ENCODE measurements at regions not wholly inside any gene's neighbourhood (a gene's known extent, or its start where the extent isn't known, plus 50 kb on each side); places are given as distances from the start of the nearest gene placed in this dataset.
"Not testable (repeated sequence)": the region's sequence is repeated elsewhere in the genome, so short reads cannot be mapped to it uniquely, and the experiment has no call there.

- FAIRE-seq (no peak), DNase-seq (ENCODE audit: extremely low spot score, insufficient read length, low read depth) (no peak)
Measured at GRCh38 chr5:74535926-74536325, 104.6 kb downstream of the ENC1 start.

DNA sequence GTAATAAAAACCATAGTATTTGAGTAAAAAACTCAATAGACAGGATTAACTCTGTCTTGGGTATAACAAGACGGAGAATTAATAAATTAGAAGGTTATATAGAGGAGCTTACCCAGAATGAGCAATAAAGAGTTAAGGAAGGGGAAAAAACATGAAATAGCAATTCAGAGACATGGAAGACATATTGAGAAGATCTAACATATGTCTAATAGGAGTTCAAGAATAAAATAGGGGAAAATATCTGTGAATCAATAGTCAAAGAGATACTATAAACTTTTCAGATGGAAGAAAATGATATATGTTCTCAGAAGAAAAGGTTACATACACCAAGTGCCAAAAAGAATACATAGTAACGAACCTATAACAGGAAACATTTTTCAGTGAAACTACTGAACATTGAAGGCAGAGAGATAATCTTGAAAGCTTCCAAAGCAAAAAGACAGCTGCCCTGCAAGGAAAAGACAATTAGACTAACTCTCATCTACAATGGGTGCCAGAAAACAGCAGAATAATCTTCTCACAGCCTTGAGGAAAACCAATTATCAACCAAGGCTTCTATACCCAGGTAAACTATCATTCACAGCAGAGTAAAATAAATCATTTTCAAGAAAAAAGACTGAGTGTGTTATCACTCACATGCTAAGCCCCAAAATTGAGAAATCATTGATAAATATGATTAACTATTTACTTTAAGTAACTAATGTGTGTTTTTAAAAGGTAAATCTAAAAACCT is 106.0 kb downstream of the ENC1 start:
- FAIRE-seq = no peak
- DNase-seq (ENCODE audit: extremely low spot score, insufficient read length, low read depth) = no peak

- FAIRE-seq = no peak
- DNase-seq (ENCODE audit: extremely low spot score, insufficient read length, low read depth) = no peak
Measured at GRCh38 chr5:74530326-74531050, 110.0 kb downstream of the ENC1 start.

DNA sequence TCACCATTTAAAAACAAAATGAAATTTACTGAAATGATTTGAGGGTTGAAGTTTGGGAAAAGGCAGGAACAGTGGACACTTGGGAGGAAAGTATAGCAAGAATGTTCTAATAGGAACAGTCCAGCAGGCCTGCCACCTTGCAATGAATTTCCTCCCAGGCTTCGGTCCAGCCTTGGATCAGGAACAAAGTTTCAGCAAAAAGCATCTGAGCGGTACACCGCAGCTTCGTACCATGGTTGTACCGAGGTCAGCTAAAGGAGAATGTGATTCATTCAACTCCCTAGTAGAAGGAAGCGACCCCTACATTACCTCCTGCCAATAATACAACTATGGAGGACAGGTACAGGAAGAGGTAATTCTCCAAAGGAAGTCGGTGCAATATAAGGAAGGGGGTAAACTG is 111.4 kb downstream of the ENC1 start:
- DNase-seq (ENCODE audit: extremely low spot score, insufficient read length, low read depth) (no peak), FAIRE-seq (no peak)

DNA sequence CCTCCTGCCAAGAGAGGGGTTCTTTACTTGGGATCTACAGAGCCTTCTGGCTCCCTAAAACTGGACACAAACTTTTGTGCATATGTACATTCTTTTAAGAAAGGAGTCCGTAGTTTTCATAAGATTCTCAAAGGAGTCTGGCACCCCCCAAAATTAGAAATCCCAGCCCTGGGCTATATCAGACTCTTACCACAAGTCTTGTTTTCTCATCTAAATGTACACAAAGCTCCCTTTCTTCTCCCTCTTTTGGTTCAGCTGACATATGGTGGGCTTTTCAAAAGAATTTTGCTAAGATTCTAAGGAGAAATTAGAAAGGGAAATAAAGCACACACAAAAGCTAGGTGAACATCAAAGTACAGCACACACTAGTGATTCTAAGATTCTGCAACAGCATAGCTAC is 114.4 kb downstream of the ENC1 start:
- DNase-seq (ENCODE audit: extremely low spot score, insufficient read length, low read depth) (no peak), FAIRE-seq (no peak)

- FAIRE-seq; DNase-seq (ENCODE audit: extremely low spot score, insufficient read length, low read depth): not testable (repeated sequence)
Measured at GRCh38 chr5:74524767-74525166, 115.8 kb downstream of the ENC1 start.

DNA sequence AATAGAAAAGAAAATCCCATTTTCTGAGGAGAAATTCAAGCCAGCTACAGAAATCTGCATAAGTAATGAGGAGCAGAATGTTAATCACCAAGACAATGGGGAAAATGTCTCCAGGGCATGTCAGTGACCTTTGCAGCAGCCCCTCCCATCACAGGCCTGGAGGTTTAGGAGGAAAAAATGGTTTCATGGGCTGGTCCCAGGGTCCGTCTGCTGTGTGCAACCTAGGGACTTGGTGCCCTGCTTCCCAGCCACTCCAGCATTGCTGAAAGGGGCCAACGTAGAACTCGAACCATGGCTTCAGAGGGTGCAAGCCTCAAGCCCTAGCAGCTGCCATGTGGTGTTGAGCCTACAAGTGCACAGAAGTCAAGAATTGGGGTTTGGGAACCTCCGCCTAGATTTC is 116.8 kb downstream of the ENC1 start:
- DNase-seq (ENCODE audit: extremely low spot score, insufficient read length, low read depth); FAIRE-seq: not testable (repeated sequence)

DNA sequence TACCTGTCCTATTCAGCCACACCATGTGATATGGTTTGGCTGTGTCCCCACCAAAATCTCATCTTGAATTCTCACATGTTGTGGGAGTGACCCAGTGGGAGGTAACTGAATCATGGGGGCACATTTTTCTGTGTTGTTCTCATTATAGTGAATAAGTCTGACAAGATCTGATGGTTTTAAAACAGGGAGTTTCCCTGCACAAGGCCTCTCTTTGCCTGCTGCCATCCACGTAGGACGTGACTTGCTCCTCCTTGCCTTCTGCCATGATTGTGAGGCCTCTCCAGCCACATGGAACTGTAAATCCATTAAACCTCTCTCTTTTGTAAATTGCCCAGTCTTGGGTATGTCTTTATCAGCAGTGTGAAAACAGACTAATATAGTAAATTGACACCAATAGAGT is 117.7 kb downstream of the ENC1 start:
- not testable (repeated sequence) for DNase-seq (ENCODE audit: extremely low spot score, insufficient read length, low read depth); FAIRE-seq

DNA sequence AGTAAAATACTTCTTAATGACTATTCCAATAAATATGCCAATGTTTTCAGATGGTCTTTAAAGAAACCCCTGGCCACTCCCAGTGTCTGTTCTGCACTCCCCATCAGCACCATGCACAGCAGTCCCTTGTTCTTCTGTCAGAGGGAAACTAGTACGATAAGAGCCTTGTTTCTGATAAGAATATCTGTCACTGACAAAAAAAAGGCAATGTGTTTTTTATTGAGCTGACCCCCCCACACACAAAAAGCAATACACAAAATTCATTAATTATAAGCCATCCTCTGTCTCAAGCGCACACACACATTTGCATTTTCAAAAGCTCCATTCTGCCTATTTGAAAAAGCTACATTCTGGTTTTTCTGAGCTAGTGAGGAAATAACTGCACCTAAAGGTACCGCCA is 119.1 kb downstream of the ENC1 start:
- DNase-seq (ENCODE audit: extremely low spot score, insufficient read length, low read depth) (no peak), FAIRE-seq (no peak)

DNA sequence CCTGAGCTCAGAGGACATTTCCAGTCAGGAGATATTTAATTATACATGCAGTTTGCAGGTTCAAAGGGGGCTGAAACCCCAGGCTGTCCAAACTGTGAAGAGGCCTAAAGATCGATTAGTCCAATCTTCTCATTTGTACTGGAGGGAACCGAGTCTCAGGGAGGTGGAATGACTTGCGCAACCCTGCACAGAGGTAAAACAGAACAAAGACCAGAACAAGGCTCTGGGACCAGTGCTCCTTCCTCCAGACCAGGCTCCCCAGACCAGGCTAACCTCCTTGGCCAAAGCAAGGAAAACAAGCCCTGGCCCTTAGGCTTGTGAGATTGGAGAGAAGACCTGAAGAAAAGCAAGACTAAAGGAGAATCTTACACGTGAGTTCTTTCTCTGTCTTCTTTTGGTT is 120.8 kb downstream of the ENC1 start:
- DNase-seq (ENCODE audit: extremely low spot score, insufficient read length, low read depth) (no peak), FAIRE-seq (no peak)

GRCh38 chr5:74519161-74519571 is 121.4 kb downstream of the ENC1 start:
- FAIRE-seq (no peak), DNase-seq (ENCODE audit: extremely low spot score, insufficient read length, low read depth) (no peak)

- DNase-seq (ENCODE audit: extremely low spot score, insufficient read length, low read depth) (no peak), FAIRE-seq (no peak)
Measured at GRCh38 chr5:74517700-74518099, 122.8 kb downstream of the ENC1 start.

DNA sequence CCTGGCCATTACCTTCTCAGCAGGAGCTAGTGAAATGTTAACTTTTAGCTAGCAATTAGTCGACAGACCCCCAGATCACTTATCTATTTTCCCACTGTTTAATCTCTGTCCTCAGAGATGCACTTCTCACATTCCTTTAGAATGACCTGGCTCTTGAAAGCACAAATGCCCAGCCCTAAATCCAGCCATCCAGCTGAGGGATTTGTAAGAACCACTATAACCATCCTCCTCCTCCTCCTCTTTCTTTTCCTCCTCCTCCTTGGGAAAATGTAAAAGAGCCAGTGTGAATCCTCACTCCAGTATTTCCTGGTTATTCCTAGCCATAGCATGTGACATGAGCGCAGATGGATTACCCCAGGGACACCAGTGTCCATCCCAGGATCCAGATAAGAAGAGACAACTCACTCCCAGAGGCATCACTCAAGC is 124.3 kb downstream of the ENC1 start:
- no peak for FAIRE-seq
- DNase-seq (ENCODE audit: extremely low spot score, insufficient read length, low read depth) = no peak

DNA sequence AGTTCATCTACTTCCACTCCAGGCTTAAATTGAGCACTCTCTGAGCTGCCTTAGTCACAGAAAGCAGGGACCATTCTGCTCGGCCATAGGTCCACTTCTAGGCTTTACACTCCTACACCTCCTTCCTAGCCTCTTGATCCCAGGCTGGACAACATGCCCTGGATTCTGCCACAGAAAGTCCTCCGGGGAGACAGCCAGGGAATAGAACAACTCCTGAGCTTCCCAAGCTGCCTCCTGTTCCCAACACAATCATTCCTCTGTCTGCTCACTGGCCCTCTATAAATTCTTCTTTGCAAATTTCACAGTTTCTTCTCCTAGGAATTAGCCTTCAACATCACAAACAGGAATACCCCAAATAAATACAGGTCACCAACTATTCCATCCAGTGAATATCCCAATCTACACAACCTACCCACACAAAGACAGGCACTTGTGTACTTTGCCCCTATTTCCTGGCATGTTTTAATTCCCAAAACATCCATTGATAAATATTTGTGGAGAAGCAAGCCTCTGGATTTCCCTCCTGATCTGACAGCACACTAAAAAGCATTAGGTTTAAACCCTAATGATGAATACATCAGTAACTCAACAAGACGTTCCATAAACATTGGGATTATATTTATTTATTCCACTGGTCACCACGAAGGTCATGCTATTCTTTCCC is 125.5 kb downstream of the ENC1 start:
- FAIRE-seq (no peak), DNase-seq (ENCODE audit: extremely low spot score, insufficient read length, low read depth) (no peak)

GRCh38 chr5:74511770-74512169 is 128.8 kb downstream of the ENC1 start:
- not testable (repeated sequence) for FAIRE-seq; DNase-seq (ENCODE audit: extremely low spot score, insufficient read length, low read depth)

- DNase-seq (ENCODE audit: extremely low spot score, insufficient read length, low read depth) (no peak), FAIRE-seq (no peak)
Measured at GRCh38 chr5:74510476-74511075, 130.0 kb downstream of the ENC1 start.

DNA sequence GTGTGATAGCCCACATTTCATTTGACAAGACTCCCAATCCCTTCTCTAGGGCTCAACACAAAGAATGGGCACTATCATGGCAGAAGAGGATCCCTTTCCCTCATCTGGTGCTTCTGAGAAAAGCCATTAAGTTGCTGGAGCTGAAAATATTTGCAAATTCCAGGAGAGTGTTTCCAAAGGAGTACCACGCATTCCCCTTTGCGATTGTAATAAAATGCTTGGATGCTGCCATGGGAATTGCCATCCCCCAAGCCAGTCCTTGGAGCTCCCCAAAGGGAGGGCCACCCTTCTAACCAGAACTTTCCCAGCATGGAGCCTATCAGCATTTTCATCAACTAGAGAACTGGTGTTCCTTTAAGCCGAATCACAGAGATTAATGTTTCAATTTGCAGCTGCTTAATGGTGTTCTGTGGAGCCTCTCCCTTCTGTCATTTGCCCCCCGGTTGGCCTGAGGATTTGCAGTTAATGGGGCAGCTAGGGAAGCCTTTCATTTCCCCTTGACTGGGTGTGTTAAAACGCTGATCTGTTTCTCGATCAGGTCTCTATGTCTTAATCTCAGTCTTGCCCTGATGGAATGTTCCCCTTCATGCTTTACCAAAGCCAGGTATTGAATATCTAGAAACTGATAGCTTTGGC is 133.0 kb downstream of the ENC1 start:
- FAIRE-seq = no peak
- no peak for DNase-seq (ENCODE audit: extremely low spot score, insufficient read length, low read depth)

GRCh38 chr5:74506119-74506518 is 134.4 kb downstream of the ENC1 start:
- no peak for FAIRE-seq
- no peak for DNase-seq (ENCODE audit: extremely low spot score, insufficient read length, low read depth)

- FAIRE-seq (no peak), DNase-seq (ENCODE audit: extremely low spot score, insufficient read length, low read depth) (no peak)
Measured at GRCh38 chr5:74504463-74504862, 136.1 kb downstream of the ENC1 start.

DNA sequence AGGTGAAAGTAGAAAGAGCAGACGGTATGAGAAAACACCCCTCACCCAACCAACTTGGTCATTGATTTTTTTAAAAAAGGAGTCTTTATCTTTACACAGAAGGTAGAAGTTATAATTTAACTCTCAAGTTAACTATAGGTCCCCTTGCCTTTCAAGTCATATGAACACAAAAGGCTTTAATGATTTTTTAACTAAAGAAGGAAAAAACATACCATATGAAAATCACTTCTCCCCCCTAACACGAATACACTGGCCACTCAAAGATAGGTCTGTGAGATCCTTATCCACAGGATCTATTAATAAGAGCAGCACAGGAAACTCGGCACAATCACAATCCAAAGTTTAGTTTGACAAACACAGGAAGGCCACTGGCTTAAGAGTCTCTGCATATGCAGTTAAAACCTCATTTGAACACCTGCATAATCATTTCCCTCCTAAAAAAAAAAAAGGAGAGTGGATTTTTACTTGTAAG is 138.0 kb downstream of the ENC1 start:
- DNase-seq (ENCODE audit: extremely low spot score, insufficient read length, low read depth) = no peak
- FAIRE-seq = no peak
